RWPE1 (cell line): ENCODE measurements at regions not wholly inside any gene's neighbourhood (a gene's known extent, or its start where the extent isn't known, plus 50 kb on each side); places are given as distances from the start of the nearest gene placed in this dataset.

Source experiments
- CTCF ChIA-PET: fragments of 350-600 bp; sonication (Branson Sonifier 250); formaldehyde crosslinking; extraction: SDS; loops from one replicate; lab custom pipeline; 2021; lab: Yijun Ruan, JAX
- POLR2A ChIA-PET: fragments of 400-600 bp; formaldehyde crosslinking; extraction: SDS; loops from one replicate; lab custom pipeline; 2020; ENCODE audit warnings: antibody characterized with exemption; ENCODE audit not compliant: low non-redundant PET; lab: Yijun Ruan, JAX
- DNase-seq: peaks from one replicate; pipeline ENCODE4 v3.0.0; 2012; ENCODE audit warnings: low spot score
- H3K27ac ChIP-seq: fragments of 450-650 bp; 2 replicates; pipeline ENCODE4 v1.5.1; 2017
- TF ChIP-seq, protein P1 (sequence below): fragments of 450-650 bp; conservative IDR thresholded peaks from 2 replicates; pipeline ENCODE4 v1.5.1; 2017; ENCODE audit warnings: low read depth, mild to moderate bottlenecking

- ChIA-PET CTCF (no interaction called here), POLR2A (no interaction called here)
- H3K27ac ChIP-seq, result no peak overlapping the region
- TF ChIP-seq, protein P1, sequence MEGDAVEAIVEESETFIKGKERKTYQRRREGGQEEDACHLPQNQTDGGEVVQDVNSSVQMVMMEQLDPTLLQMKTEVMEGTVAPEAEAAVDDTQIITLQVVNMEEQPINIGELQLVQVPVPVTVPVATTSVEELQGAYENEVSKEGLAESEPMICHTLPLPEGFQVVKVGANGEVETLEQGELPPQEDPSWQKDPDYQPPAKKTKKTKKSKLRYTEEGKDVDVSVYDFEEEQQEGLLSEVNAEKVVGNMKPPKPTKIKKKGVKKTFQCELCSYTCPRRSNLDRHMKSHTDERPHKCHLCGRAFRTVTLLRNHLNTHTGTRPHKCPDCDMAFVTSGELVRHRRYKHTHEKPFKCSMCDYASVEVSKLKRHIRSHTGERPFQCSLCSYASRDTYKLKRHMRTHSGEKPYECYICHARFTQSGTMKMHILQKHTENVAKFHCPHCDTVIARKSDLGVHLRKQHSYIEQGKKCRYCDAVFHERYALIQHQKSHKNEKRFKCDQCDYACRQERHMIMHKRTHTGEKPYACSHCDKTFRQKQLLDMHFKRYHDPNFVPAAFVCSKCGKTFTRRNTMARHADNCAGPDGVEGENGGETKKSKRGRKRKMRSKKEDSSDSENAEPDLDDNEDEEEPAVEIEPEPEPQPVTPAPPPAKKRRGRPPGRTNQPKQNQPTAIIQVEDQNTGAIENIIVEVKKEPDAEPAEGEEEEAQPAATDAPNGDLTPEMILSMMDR, result no peak
- DNase-seq, result no peak
Observed at GRCh38 chr6:33953171-33953570, 149.4 kb upstream of the MLN start.

- no peak for DNase-seq
- POLR2A ChIA-PET, result no interaction called here
- CTCF ChIA-PET, result interaction anchor here (0.6 to 1.1 kb wide), 2 partner anchors 20 to 114 kb away, joined by 4 to 5 read pairs; no protein-coding TSS in a partner anchor
- TF ChIP-seq, protein P1, result no peak
- no peak overlapping the region for H3K27ac ChIP-seq
Observed at GRCh38 chr6:33952016-33952415, 148.2 kb upstream of the MLN start.

DNA sequence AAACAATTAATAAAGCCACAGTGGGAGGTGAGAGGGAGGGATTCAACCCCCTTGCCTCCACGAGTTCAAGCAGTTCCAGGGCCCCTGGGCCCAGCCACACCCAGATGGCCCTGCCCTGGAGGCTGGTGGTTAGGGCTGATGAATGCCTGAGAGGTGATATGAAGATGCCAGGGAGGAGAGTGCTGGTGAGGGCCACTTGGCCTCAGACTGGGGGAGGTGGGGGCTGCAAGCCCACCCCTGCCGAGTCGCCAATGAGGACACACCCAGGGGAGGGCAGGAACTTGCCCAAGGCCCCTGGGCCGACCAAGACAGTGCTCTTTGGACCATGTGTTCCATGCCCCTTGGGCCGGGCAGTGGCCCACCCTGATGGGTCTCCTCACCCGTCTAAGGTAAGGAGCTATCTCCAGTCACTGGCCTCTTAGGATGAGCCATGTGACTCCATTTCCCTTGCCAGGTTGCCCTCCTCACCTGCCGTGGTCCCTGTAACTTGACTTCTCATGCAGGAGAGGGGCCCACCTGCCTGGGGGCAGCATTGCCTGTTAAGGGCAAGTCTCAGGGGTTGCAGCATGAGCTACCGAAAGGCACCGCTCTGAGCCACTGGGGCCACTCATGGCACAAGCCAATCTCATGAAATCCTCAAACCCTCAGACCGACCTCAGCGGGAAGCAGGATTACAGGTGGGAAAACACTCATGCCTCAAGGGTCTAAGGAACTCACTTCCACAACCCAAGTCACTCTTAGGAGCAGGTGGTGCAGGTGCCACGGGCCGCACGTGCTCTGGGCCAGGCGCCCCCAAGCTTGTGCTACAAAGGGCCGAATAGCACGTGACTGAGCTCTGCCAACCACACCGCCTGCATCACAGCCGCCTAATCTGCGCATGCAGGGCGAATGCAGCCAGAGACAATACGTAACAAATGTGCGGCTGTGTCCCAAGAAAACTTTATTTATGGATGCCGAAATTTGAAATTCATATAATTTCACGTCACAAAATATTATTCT is 147.4 kb upstream of the MLN start:
- TF ChIP-seq, protein P1, result no peak
- DNase-seq, result no peak
- H3K27ac ChIP-seq, result no peak overlapping the region
- ChIA-PET CTCF (interaction anchor here (0.6 kb wide), 1 partner anchor 19 kb away, joined by 5 read pairs; no protein-coding TSS in a partner anchor), POLR2A (no interaction called here)

DNA sequence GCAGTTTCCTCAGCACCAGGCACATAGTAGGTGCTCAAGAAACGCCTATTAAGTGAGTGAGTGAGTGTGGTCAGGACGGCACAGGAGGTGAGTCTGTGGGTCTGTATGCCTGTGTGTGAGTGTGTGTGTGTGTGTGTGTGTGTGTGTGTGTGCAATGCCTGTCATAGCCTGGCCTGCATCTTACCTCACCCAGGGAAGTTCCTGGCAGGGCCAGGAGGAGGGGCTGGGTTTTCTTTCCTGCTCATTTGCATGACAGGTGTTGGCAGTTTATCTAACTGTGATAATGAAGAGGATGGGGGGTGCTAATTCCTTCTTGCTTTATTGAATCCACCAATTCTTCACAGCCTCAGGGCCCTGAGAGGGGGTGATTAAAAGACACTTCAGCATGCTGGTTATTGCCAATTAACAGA is 146.7 kb upstream of the MLN start:
- TF ChIP-seq, protein P1, result no peak
- H3K27ac ChIP-seq, result no peak overlapping the region
- CTCF ChIA-PET, result no interaction called here
- DNase-seq, result no peak
- POLR2A ChIA-PET, result no interaction called here

DNA sequence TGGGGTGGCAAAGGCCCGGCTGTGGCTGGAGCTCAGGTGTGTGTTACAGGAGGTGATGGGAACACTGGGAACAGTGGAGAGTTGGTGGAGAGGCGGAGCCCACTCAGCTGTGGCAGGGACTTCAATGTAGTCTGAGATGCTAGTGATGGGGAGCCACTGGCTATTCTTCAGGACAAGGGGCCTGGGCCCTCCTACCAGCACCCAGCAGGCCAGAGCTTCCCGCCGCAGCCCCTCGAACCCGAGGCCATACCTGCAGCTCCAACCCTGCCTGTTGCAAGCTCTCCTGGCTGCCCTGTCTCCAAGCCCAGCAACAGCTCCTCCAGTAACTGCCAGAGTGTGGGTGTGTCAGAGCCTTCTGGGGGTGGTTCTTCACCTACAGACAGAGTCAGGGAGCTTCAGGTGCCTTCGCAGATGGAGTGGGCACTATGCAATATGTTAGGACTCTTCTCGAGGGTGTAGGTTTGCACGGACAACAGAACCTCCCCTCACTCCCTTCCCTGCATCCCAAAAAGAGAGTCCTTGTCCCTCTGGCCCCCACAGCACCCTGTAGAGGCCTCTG is 146.2 kb upstream of the MLN start:
- DNase-seq, result no peak
- POLR2A ChIA-PET, result no interaction called here
- CTCF ChIA-PET, result interaction anchor here (0.7 to 0.9 kb wide), 2 partner anchors 8 to 11 kb away, joined by 3 to 4 read pairs; no protein-coding TSS in a partner anchor
- H3K27ac ChIP-seq, result no peak overlapping the region
- TF ChIP-seq, protein P1, result no peak

GRCh38 chr6:33949111-33949510 is 145.3 kb upstream of the MLN start:
- ChIA-PET CTCF (interaction anchor here (0.9 kb wide), 1 partner anchor 9 kb away, joined by 3 read pairs; no protein-coding TSS in a partner anchor), POLR2A (no interaction called here)
- TF ChIP-seq, protein P1, result no peak
- H3K27ac ChIP-seq, result no peak overlapping the region
- DNase-seq, result no peak
